EH (cell line): ENCODE measurements at regions not wholly inside any gene's neighbourhood (a gene's known extent, or its start where the extent isn't known, plus 50 kb on each side); places are given as distances from the start of the nearest gene placed in this dataset.

Experiments
- DNase-seq: peaks from one replicate; pipeline ENCODE4 v3.0.0-alpha.2; 2015; ENCODE audit warnings: low read depth

- DNase-seq, result no peak
These were observed 130.7 kb upstream of the RASSF8 start for GRCh38 chr12:25827747-25828146.

- DNase-seq, result no peak
These were observed 130.3 kb upstream of the RASSF8 start for GRCh38 chr12:25828188-25828587.

- peak; percentile 98 for DNase-seq
These were observed 129.3 kb upstream of the RASSF8 start for GRCh38 chr12:25829192-25829591.

DNA sequence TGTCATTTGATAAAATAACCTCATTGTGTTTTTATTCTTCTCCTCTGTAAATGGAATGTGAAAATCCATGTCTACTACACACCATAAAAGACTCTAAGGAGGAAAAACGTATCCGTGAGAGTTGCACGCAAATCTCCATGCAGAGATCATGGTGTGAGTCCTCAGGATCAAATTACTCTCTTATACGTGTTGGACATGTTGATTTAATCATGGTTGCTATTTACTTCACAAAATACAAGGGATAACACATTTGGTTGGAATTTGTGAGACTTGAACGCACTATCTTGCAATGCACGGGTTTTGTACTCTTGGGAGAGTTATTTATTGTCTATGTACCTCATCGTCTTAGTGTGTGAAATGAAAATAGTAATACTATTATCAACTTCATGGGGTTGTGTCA, 128.0 kb upstream of the RASSF8 start:
- peak; percentile 93 for DNase-seq

- peak; percentile 10 for DNase-seq
These were observed 124.8 kb upstream of the RASSF8 start for GRCh38 chr12:25833657-25834056.

DNA sequence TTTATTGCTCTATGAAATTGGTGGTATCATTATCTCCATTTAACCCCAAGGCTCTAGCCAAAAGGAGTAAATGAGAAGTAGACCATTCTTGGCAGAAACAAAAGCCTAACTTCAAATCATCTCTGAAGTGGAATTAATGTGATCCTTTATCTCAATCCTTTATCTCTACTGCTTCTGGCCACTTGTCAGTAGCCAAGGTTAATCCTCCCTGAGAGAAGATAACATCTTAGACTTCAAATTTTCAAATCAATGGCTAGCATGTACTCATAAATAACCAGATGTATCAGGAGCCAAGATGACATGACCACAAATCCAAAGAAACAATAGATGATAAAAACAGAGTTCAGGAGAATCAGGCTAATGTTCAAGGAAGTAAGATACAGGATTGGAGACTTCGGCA, 123.1 kb upstream of the RASSF8 start:
- DNase-seq, result no peak

DNA sequence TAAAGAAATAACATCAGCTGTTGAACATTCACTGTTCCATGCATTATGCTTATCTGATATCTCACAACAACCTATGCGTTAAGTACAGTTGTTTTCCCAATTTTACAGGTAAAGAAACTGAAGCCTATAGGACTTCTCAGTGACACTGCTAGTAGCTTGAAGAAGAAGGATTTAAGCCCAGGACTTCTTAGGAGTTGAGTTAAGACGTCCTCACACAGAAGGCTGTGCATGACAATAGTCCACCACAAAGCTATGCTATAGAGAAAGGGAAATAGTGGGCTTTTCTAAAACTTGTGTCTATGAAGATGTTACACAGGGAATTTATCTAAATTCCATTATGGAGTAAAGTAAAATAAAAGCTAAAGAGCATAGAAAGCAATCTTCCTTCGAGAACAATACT, 120.5 kb upstream of the RASSF8 start:
- DNase-seq, result no peak

- no peak for DNase-seq
These were observed 119.0 kb upstream of the RASSF8 start for GRCh38 chr12:25839470-25839869.

DNA sequence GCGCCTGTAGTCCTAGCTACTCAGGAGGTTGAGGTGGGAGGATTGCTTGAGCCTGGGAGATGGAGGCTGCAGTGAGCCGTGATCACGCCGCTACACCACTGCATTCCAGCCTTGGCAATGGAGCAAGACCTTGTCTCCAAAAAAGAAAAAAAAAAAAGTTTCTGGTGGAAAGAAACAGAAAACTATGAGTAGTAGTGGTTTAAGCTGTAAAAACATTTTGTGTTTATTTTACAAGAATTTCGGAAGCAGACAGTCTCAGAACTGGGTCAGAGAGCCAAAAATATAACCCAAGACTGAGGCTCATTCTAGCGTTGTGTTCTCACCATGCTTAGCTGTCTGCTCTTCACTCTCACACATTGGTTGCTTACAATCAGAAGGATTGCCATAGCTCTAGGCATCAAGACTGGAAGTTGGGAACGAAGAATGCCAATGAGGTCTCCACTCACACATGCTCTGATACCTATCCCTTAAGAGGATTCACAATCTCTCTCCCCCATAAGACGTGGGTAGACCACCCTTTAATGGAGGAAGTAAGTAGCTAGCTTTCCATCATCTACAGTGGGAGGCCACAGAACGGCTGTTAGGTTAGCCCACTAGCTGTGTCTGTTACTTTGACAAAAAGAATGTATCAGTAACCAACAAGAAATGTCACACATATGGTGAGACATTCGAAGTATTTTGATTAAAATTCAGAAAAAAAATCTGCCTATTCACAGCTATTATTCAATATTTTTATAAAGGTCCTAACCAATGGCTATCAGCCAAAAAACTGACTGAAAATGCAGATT, 117.6 kb upstream of the RASSF8 start:
- peak; percentile 89 for DNase-seq

- DNase-seq, result no peak
These were observed 116.2 kb upstream of the RASSF8 start for GRCh38 chr12:25842254-25842653.

DNA sequence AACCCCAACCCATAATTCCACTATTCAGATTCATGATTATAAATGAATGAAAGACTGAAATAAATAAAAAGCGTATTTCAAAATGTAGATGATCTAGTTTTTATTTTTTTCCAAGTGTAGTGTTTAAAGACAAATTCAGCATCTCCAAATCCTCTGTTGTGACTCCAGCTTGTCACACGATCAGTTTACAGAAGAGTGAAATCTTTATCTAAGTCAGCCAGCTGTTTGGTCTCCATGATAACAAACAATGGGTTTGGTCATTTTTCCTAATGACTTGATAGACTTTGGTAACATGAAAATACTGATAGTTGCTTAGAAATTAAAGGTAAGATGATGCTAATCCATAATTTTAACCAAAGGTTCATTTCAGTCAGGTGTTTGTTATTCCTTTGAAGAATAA, 114.5 kb upstream of the RASSF8 start:
- DNase-seq, result no peak

DNA sequence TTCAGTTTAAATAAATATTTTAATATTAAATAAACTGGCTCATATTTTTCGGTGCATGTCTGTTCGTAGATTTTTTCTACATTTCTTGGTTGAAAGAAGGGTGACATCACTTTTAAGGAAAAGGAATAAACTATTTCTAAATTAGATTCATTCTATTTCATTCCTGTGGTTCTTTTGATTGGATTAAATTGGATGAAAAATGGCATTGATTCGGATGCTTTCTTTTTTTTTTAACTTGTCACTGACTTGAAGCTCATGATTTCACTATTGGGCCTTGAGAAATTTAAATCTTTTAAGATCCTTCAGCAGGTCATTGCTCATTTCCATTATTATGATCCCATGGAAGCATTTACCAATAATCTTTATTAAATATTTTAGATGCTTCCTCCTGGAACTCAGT, 113.1 kb upstream of the RASSF8 start:
- DNase-seq, result no peak

DNA sequence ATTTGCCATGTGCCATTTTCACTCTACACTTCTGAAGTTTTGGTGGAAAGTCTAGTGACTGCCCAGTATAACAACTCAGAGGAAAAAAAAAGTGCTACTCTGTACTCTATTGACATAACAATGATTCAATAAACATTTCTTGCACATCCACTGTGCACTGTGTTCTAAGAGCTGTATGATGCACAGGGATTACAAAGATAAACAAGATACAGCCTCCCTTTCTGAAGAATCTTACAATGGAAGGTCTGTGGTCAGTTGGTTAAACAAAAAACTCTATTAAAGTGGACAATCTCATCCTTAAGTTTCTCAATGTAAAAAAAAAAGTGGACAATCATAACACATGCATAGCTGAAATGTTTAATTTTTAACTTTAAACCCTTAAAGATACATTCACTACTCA, 105.7 kb upstream of the RASSF8 start:
- peak; percentile 74 for DNase-seq

DNA sequence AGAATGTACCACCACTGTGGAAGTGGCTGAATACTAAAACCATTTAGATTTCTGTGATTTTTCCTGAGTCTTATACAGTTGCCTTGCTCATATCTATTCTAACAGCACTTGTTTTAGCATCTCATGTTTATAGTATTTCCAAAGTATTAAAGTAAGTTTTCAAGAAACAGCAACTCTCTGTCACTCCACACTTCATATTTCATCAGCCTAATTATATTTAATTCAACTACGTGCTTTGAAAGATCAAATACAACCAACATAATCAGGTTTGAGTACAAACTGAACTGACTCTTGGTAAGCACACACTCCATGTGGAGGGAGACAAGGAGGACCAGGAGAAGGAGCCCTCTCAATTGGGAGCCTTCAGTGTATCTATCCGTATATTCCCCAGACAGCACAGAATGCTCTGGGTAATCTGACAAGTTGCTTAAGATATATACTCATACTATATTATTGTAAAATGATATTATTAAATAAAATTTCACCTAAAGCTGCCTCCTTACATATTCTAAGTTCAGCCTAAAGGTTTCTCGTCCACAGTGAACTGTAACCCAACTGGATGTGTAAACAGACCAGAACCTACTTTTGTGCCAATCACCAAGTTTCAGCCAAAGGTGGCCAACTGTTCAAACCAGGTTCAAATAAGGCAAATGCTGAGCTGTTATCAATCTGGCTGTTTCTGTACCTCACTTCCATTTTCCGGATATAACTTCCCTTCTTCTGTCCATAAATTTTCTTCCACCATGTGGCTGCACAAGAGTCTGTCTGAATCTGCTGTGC, 105.0 kb upstream of the RASSF8 start:
- DNase-seq, result no peak

DNA sequence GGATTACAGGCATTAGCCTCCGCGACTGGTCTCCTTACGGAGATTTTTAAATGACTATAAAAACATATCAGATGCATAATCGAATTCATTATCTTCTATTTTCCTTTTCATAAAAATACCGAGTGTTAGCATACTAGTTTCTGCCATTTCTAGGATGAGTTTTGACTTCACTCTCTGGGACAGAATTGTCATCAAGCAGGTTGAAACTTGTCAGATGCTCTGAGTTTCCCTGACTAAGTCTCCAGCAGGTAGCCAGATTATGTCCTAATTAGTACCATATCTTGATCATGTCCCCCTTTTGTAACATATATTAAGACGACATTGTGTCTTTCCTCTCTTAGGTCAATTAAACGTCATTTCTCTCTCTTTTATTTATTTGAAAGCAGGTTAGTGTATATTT, 103.5 kb upstream of the RASSF8 start:
- DNase-seq, result no peak

- DNase-seq, result no peak
These were observed 102.8 kb upstream of the RASSF8 start for GRCh38 chr12:25855716-25856115.

- no peak for DNase-seq
These were observed 98.5 kb upstream of the RASSF8 start for GRCh38 chr12:25859976-25860375.

- DNase-seq, result no peak
These were observed 97.3 kb upstream of the RASSF8 start for GRCh38 chr12:25861226-25861625.

DNA sequence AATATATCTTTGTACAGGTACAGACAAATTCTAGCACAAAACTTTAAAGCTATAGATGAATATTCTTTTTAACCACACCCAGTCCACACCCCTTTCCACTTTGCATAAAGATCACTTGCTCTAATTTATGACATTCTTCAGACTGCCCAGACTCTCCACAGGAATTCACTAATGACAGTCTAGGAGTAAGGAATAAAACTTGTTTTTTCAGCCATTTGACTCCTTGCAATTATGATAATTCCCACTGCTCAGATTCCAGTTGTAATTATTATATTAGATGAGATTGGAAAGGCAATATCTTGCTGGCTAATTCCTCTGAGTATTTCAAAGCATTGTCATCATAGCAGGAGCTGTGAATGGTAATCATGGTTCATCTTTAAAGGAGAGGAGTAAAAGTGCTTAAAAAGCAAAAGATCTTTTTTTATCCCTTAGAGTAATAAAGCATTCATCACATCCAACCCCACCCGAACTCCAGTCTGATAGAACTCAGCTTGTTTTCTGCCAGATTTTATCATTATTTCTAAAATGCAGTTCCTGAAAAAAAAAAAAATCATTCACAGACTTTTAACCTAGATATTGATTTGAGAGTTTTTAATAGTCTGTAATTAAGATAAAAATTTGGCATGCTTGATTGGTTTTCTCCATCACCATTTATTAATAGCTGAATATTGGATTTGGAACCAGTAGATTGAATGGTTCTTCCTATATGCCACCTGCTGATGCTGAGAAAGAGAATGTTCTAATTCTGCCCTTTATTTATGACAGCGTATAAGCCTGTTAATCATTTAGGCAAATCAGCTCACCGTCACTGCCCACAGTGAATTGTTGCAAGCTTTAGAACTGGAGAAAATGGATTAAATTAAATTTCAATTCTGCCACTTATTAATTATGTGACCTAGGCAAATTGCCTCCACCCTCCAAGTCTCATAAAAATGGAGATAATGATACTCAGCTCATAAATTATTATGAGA, 93.9 kb upstream of the RASSF8 start:
- peak; percentile 68 for DNase-seq

- DNase-seq, result peak; percentile 87
These were observed 91.7 kb upstream of the RASSF8 start for GRCh38 chr12:25866586-25867378.

DNA sequence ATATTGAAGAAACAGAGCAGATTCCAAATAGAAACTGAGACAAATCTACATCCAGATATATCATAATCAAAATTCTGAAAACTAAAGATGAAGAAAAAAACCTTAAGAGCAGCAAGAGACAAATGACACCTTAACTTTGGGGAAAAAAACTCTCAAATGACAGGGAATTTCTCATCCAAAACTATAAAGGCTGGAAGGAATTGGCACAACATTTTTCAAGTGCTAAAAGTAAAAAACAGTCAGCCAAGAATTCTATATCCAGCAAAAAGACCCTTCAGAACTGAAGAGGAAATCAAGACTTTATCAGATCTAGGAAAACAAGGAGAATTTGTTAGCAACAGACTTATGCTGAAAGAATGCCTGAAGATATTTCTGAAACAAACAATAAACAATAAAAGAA, 90.3 kb upstream of the RASSF8 start:
- DNase-seq, result no peak

- no peak for DNase-seq
These were observed 86.3 kb upstream of the RASSF8 start for GRCh38 chr12:25872137-25872536.
